Activated naive CD8-positive, alpha-beta T cell treated with anti-CD3 and anti-CD28 coated beads, Interleukin-2, amount 50 U/mL, for 24 hours (primary cell): ENCODE measurements at regions not wholly inside any gene's neighbourhood (a gene's known extent, or its start where the extent isn't known, plus 50 kb on each side); places are given as distances from the start of the nearest gene placed in this dataset.
"Not testable (repeated sequence)": the region's sequence is repeated elsewhere in the genome, so short reads cannot be mapped to it uniquely, and the experiment has no call there.

ENCODE experiments used
- ATAC-seq: fragments of 150-1000 bp; cut with Tn5 transposase; one replicate; pipeline ENCODE4 v1.10.0; 2021
- DNase-seq: peaks from one replicate; pipeline ENCODE4 v3.0.0; 2021
- H3K27ac Mint-ChIP-seq: one replicate; pipeline ENCODE4 v1.8.0; 2021; ENCODE audit warnings: mild to moderate bottlenecking, mixed read lengths
- H3K27me3 Mint-ChIP-seq: one replicate; pipeline ENCODE4 v1.8.0; 2021; ENCODE audit warnings: mixed read lengths
- H3K36me3 Mint-ChIP-seq: one replicate; pipeline ENCODE4 v1.8.0; 2021; ENCODE audit warnings: low read depth, mixed read lengths
- H3K4me1 Mint-ChIP-seq: one replicate; pipeline ENCODE4 v1.8.0; 2021; ENCODE audit warnings: mixed read lengths
- H3K4me3 Mint-ChIP-seq: one replicate; pipeline ENCODE4 v1.8.0; 2021; ENCODE audit warnings: mild to moderate bottlenecking, moderate library complexity, mixed read lengths
- H3K9me3 Mint-ChIP-seq: one replicate; pipeline ENCODE4 v1.8.0; 2021; ENCODE audit warnings: mixed read lengths

DNA sequence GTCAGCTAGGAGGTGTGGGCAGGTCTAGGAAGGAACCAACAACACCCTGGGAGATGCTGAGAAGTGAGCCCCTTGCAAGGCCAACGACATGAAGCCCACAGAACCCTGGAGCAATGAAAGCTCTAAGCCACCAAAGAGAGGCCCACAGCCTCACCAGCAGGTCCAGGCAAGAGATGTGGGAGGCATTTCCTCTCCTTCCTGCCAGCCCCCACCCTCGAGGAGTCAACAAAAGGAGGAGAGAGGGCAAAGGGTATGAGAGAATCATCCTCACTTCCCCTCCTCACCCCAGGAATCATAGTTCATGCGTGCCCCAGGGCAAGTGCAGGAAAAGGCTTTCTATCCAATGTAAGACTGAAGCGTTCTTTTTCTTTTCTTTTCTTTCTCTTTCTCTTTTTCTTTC, 195.8 kb downstream of the SHQ1 start:
- no peak overlapping the region for H3K4me3 Mint-ChIP-seq
- H3K9me3 Mint-ChIP-seq = peaks cover 8% of the 10 kb centered on the region
- ATAC-seq (no peak), DNase-seq (no peak)
- H3K27ac Mint-ChIP-seq = no peak overlapping the region
- peaks cover 22% of the 10 kb centered on the region for H3K27me3 Mint-ChIP-seq
- peaks cover 2% of the 10 kb centered on the region for H3K36me3 Mint-ChIP-seq
- H3K4me1 Mint-ChIP-seq = peaks cover 4% of the 10 kb centered on the region

DNA sequence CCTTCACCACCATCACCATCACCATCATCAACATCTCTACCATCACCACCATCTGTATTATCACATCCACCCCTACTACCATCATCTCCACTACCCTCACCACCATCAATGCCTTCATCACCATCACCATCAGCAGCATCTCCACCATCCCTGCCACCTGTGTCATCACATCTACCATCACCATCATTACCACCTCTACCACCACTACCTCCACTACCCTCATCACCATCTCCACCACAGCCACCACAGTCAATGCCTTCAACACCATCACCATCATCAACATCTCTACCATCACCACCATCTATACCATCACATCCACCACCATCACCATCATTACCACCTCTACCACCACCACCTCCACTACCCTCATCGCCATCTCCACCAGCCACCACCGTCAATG, 196.7 kb downstream of the SHQ1 start:
- Mint-ChIP-seq H3K27ac (no peak overlapping the region), H3K4me1 (no peaks in the 10 kb centered on the region)

DNA sequence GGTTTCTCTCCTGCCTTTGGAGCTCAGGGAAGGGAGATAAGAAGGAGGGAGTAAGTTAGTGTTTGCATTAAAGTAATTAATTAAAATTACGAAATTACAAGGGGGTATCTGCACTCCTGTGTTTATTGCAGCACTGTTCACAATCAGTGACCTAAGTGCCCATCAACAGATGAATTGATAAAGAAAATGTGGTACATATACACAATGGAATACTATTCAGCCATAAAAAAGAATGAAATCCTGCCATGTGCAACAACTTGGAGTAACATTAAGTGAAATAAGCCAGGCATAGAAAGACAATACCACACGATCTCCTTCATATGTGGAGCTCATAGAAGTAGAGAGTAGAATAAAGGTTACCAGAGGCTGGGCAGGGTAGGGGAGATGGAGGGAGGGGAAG, 202.0 kb downstream of the SHQ1 start:
- H3K9me3 Mint-ChIP-seq = peaks cover under 1% of the 10 kb centered on the region
- ATAC-seq = no peak
- H3K4me1 Mint-ChIP-seq = no peaks in the 10 kb centered on the region
- H3K27me3 Mint-ChIP-seq = no peaks in the 10 kb centered on the region
- H3K27ac Mint-ChIP-seq = no peak overlapping the region
- DNase-seq = no peak
- H3K36me3 Mint-ChIP-seq = no peaks in the 10 kb centered on the region
- H3K4me3 Mint-ChIP-seq = no peak overlapping the region

More for the DNA sequence above, 196.7 kb downstream of the SHQ1 start:
- no peak for DNase-seq
- ATAC-seq = no peak
- Mint-ChIP-seq H3K27me3 (peaks cover 17% of the 10 kb centered on the region), H3K36me3 (peaks cover 2% of the 10 kb centered on the region), H3K4me3 (no peak overlapping the region), H3K9me3 (peaks cover 8% of the 10 kb centered on the region)

DNA sequence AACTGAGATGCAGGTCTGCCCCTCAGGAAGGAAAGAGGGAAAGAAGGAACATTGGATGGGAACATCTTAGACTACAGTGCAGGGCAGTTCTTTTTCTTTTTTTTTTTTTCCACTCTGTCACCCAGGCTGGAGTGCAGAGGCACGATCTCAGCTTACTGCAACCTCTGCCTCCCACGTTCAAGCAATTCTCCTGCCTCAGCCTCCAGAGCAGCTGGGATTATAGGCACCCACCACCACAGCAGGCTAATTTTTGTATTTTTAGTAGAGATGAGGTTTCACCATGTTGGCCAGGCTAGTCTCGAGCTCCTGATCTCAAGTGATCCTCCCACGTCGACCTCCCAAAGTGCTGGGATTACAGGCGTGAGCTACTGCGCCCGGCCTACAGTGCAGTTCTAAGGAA, 204.6 kb downstream of the SHQ1 start:
- not testable (repeated sequence) for H3K36me3 Mint-ChIP-seq, ATAC-seq, H3K27me3 Mint-ChIP-seq, H3K9me3 Mint-ChIP-seq, DNase-seq, H3K27ac Mint-ChIP-seq, H3K4me3 Mint-ChIP-seq, H3K4me1 Mint-ChIP-seq

DNA sequence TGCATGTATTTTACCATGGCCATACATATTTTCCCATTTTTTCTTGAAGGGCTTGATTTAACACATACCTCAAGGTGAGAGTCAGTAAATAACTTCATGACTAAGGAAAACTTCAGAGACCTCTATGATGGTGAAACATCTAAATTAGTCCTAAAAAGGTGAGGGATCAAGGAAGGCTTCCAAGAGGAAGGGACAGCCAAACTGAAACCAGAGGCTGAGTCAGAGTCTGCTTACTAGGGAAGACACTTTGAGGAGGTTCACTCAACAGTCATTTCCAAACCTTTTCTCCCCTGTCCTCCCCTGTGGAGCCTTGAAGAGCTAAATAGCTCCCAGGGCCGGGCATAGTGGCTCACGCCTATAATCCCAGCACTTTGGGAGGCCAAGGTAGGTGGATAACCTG, 206.6 kb downstream of the SHQ1 start:
- ATAC-seq (no peak), DNase-seq (no peak)
- H3K36me3 Mint-ChIP-seq = no peaks in the 10 kb centered on the region
- H3K27ac Mint-ChIP-seq = no peak overlapping the region
- H3K4me1 Mint-ChIP-seq = peaks cover 7% of the 10 kb centered on the region
- no peaks in the 10 kb centered on the region for H3K9me3 Mint-ChIP-seq
- no peak overlapping the region for H3K4me3 Mint-ChIP-seq
- H3K27me3 Mint-ChIP-seq = peaks cover 6% of the 10 kb centered on the region

DNA sequence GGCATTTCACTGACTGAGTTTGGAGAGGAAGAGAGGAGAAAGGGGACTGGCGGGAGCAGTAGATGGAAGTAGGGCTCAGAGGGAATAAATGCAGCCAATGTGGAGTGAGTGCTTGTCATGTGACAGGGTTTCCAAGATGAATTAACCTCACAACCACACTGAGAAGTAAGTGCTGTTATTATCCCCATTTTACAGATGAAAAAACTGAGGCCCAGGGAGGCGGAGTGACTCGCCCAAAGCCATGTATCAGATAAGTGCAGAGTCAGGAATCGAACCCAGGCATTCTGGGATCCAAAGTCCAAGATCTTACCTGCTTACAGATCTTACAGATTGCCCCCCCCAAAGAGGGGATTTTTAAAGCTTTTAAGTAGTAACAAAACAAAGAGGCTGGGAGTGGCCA, 207.2 kb downstream of the SHQ1 start:
- H3K36me3 Mint-ChIP-seq = no peaks in the 10 kb centered on the region
- no peak overlapping the region for H3K27ac Mint-ChIP-seq
- DNase-seq (no peak), ATAC-seq (no peak)
- peaks cover 6% of the 10 kb centered on the region for H3K27me3 Mint-ChIP-seq
- H3K4me3 Mint-ChIP-seq = no peak overlapping the region
- H3K4me1 Mint-ChIP-seq = peaks cover 7% of the 10 kb centered on the region
- H3K9me3 Mint-ChIP-seq = no peaks in the 10 kb centered on the region

DNA sequence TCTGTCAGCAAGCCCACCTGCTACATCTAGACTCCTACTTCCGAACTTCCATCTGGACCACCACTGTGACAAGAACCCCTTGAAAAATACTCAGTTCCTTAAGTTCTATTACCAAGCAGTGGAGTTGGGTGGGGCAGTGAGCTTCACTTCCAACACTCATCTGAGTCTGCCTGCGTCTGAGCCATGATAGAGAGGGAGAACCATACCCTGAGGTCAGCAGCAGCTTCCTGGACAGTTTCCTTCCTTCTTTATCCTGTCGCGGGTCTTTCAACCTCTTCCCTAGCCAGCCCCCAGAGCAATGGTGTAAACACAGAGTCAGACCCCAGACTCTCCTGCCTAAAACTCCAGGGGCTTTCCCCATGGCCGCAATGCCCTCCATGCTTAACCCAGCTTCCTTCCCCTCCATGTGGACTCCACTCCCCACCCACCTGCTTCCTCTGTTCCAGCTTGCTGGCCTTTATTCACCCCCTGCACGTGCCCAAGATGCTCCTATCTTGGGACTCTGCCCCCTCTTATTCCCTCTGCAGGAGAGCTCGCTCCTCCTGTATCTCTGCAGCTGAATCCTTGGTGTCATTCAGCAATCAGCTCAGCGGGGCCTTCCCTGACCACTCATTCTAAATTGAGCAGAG, 211.2 kb downstream of the SHQ1 start:
- Mint-ChIP-seq H3K27me3 (peaks cover 12% of the 10 kb centered on the region), H3K4me3 (no peak overlapping the region), H3K9me3 (peaks cover 4% of the 10 kb centered on the region), H3K36me3 (no peaks in the 10 kb centered on the region), H3K4me1 (peaks cover 33% of the 10 kb centered on the region), H3K27ac (no peak overlapping the region)
- DNase-seq (no peak), ATAC-seq (no peak)

DNA sequence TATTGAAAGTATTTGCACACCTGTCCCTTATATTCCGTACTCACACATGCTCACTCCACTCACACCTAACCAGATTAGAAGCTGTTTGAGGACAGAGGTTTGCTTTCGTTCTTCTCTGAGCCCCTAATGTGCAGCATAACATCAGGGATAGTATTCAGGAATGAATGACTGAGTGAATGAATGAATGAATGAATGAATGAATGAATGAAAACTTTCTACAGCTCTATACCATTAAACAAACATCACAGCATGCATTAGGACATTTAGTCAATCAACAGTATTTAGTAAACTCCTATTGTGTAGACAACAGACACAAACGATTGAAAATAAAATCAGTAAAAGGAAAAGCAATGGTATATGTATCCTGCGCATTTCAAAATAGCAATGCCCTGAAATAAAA, 212.7 kb downstream of the SHQ1 start:
- H3K4me3 Mint-ChIP-seq = no peak overlapping the region
- H3K36me3 Mint-ChIP-seq = no peaks in the 10 kb centered on the region
- DNase-seq (no peak), ATAC-seq (no peak)
- peak overlapping the region; percentile 28 for H3K27ac Mint-ChIP-seq
- H3K9me3 Mint-ChIP-seq = peaks cover 4% of the 10 kb centered on the region
- H3K27me3 Mint-ChIP-seq = peaks cover 12% of the 10 kb centered on the region
- peaks cover 38% of the 10 kb centered on the region for H3K4me1 Mint-ChIP-seq

DNA sequence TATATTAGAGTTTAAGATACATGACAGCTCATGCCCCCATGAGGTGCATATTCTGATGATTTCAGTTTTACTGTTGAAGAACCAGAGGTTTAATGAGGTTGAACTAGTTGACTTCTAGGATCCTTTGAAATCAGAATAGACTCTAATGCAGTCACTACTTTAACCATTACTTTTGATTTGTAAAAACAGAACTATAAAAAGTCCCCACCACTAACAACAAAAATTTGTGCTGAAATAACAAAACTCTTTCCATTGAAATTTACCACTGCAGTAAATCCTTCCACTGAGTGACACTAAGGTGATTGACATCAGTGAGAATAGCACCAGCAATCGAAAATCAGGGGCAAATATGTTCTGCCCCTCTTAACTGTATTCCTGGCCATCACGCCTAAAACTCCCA, 214.1 kb downstream of the SHQ1 start:
- Mint-ChIP-seq H3K36me3 (no peaks in the 10 kb centered on the region), H3K4me3 (no peak overlapping the region), H3K27me3 (peaks cover 12% of the 10 kb centered on the region), H3K4me1 (peaks cover 52% of the 10 kb centered on the region), H3K9me3 (peaks cover 4% of the 10 kb centered on the region), H3K27ac (peak overlapping the region; percentile 81)
- ATAC-seq (peak; percentile 72), DNase-seq (no peak)

DNA sequence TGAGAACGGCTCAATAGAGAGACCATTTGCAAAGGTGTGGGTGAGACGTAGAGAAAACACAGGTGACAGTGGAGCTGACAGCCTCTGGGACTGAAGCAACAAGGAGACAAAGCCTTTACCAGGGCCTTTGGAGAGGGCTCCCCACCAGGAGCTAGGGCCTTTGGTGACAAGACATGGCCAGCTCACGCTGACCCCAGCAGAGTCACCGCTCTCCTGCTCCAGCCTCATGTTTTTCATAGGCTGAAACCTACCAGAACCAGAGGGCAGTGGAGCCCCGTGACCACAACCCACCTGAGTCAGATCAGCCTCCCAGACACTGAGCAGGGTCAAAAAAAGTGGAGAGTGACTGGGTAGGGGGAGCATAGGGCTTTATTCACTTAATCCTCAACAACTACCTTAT, 214.7 kb downstream of the SHQ1 start:
- Mint-ChIP-seq H3K4me1 (peaks cover 58% of the 10 kb centered on the region), H3K36me3 (no peaks in the 10 kb centered on the region), H3K4me3 (peak overlapping the region; percentile 16), H3K27me3 (peaks cover 12% of the 10 kb centered on the region), H3K9me3 (peaks cover 4% of the 10 kb centered on the region), H3K27ac (peak overlapping the region; percentile 81)
- ATAC-seq = peak; percentile 37
- peak; percentile 36 for DNase-seq

DNA sequence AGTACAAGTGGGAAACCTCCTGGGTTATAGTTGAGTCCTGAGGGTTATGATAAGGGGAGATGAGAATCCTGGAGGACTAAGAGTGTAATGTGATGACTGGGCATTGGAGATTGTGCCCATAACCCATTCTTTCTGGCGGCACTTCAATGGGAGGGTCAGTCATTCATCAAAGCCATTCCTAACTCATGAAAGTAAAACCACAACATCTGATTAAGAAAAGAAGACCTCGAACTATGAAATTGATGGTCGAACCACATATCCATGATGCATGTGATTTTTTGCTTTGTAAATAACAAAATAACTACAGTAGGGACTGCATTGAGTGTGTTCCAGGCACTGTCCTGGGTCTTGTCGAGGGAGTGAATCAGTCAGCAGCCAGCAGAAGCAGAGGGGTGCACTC, 215.1 kb downstream of the SHQ1 start:
- ATAC-seq (peak; percentile 2), DNase-seq (no peak)
- peak overlapping the region; percentile 81 for H3K27ac Mint-ChIP-seq
- H3K27me3 Mint-ChIP-seq = peaks cover 12% of the 10 kb centered on the region
- H3K36me3 Mint-ChIP-seq = no peaks in the 10 kb centered on the region
- H3K9me3 Mint-ChIP-seq = peaks cover 4% of the 10 kb centered on the region
- peaks cover 62% of the 10 kb centered on the region for H3K4me1 Mint-ChIP-seq
- no peak overlapping the region for H3K4me3 Mint-ChIP-seq

DNA sequence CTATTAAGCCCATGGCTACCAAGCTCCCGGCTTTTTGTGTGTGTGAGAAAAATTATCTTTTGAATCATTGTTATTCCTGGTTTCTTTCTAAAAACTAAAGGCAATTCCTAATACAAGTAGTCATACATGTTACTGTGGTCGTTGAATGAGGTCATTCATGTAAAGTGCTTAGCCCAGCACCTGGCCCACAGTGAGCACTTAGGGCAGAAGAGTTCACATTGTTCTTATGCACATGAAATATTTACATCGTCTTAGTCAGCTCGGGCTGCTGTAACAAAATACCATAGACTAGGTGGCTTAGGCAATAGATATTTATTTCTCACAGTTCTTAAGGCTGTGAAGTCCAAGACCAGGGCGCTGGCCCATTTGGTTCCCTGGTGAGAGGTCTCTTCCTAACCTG, 216.1 kb downstream of the SHQ1 start:
- H3K4me1 Mint-ChIP-seq = peaks cover 65% of the 10 kb centered on the region
- H3K27me3 Mint-ChIP-seq = peaks cover 6% of the 10 kb centered on the region
- DNase-seq (no peak), ATAC-seq (no peak)
- H3K4me3 Mint-ChIP-seq = no peak overlapping the region
- no peak overlapping the region for H3K27ac Mint-ChIP-seq
- H3K9me3 Mint-ChIP-seq = peaks cover 4% of the 10 kb centered on the region
- H3K36me3 Mint-ChIP-seq = no peaks in the 10 kb centered on the region

DNA sequence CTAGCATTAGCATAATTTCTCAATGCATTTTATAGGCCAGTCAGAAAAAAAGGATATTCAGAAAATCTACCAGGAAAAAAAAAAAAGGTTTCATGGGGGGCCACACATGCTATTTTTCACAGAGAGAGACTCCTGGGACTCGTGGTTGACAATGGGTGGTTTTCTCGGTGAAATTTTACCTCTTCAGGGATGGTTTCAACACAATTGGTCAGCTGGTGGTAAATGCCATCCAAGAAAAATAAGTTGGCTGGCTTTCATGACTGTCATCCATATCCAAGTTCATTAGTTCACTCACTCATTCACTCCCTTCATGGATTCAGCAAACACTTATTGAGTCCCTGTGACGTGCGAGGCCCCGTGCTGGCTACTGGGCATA, 217.3 kb downstream of the SHQ1 start:
- H3K27ac Mint-ChIP-seq = no peak overlapping the region
- no peak overlapping the region for H3K4me3 Mint-ChIP-seq
- no peak for ATAC-seq
- no peak for DNase-seq
- H3K36me3 Mint-ChIP-seq = no peaks in the 10 kb centered on the region
- H3K4me1 Mint-ChIP-seq = peaks cover 66% of the 10 kb centered on the region
- peaks cover 4% of the 10 kb centered on the region for H3K9me3 Mint-ChIP-seq
- H3K27me3 Mint-ChIP-seq = peaks cover 6% of the 10 kb centered on the region

DNA sequence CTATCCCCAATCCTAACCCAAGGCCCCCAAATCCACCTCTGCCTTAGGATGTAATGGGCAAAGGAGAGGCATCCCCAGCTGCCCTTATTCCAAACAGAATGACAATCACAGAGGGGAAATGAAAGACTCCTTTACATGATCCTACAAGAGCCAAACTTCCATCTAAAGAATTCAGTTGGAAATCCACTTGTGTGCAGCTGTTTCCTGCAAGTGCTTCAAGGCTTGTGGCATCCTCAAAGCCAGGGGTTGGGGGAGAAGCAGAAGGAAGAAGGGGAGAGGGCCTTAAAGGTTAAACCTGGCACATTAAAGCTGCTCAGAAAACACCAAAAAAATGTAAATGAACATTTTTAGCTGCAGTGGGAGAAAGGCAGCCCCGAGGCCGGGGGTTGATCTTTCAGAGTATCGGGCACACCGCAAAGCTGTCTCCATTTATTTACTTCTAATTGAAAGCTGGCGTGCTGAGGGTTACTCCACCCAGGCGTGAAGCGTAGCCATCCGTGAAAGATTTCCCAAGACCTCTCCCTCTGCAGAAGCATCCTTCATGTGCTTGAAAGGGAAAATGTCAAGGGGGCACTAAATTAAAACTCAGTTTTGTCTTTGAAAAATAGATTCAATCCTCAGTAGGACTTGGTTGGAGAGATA, 217.8 kb downstream of the SHQ1 start:
- DNase-seq (no peak), ATAC-seq (no peak)
- peaks cover 70% of the 10 kb centered on the region for H3K4me1 Mint-ChIP-seq
- H3K27me3 Mint-ChIP-seq = peaks cover 3% of the 10 kb centered on the region
- H3K27ac Mint-ChIP-seq = no peak overlapping the region
- H3K9me3 Mint-ChIP-seq = peaks cover 4% of the 10 kb centered on the region
- no peak overlapping the region for H3K4me3 Mint-ChIP-seq
- no peaks in the 10 kb centered on the region for H3K36me3 Mint-ChIP-seq

DNA sequence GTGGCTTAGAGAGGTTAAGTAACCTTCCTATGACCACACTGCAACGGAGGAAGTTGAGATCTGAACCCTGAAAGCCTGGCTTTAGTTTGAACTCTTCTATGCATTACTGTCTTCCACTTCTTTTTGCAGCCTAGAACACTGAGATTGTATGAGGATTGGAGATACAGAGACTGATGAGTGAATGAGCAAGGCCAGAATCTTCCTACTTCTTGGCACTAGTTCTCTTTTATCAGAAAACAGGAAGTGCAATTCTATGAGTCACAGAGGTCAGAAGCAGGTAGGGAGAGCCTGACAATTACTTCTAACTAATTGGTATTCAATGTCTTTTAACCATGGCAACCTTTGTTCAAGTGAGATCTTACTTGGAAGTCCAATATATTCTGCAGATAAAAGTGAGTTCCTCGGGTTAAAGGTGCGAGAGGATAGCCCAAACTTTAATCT, 219.0 kb downstream of the SHQ1 start:
- H3K4me3 Mint-ChIP-seq = no peak overlapping the region
- H3K4me1 Mint-ChIP-seq = peaks cover 64% of the 10 kb centered on the region
- DNase-seq (no peak), ATAC-seq (peak; percentile 53)
- H3K27ac Mint-ChIP-seq = peak overlapping the region; percentile 68
- no peaks in the 10 kb centered on the region for H3K36me3 Mint-ChIP-seq
- H3K27me3 Mint-ChIP-seq = no peaks in the 10 kb centered on the region
- H3K9me3 Mint-ChIP-seq = peaks cover 4% of the 10 kb centered on the region
